ENCODE measurements at regions not wholly inside any gene's neighbourhood (a gene's known extent, or its start where the extent isn't known, plus 50 kb on each side); places are given as distances from the start of the nearest gene placed in this dataset.
"Not testable (repeated sequence)": the region's sequence is repeated elsewhere in the genome, so short reads cannot be mapped to it uniquely, and the experiment has no call there.

DNA sequence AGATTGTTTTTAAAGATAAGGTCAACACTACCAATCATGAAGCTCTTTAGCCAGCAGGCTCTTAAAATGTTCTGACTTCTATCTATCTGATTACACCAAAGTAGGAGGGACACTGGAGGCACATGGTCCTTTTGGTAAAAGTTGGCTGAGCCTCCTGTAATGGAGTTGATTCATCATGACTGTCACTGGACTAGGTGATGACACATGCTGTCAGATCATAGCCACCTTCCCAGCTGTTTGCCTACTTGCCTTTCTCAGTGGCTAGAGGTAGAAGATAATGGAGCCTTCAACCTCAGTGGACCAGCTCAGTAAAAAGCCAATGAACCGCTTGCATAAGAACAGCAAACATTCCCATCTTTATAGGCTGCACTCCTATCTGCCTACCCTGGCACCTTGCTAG is 286.7 kb upstream of the TEKT4 start:
- TF ChIP-seq, protein P1, sequence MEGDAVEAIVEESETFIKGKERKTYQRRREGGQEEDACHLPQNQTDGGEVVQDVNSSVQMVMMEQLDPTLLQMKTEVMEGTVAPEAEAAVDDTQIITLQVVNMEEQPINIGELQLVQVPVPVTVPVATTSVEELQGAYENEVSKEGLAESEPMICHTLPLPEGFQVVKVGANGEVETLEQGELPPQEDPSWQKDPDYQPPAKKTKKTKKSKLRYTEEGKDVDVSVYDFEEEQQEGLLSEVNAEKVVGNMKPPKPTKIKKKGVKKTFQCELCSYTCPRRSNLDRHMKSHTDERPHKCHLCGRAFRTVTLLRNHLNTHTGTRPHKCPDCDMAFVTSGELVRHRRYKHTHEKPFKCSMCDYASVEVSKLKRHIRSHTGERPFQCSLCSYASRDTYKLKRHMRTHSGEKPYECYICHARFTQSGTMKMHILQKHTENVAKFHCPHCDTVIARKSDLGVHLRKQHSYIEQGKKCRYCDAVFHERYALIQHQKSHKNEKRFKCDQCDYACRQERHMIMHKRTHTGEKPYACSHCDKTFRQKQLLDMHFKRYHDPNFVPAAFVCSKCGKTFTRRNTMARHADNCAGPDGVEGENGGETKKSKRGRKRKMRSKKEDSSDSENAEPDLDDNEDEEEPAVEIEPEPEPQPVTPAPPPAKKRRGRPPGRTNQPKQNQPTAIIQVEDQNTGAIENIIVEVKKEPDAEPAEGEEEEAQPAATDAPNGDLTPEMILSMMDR (conservative IDR thresholded peaks at IDR 0.05; ENCODE audit: low read length): not testable (repeated sequence)
- not testable (repeated sequence) for TF ChIP-seq EZH2phosphoT487 (IDR thresholded peaks at IDR 0.05; ENCODE audit: borderline replicate concordance, low read depth, low read length)
